ENCODE measurements at regions not wholly inside any gene's neighbourhood (a gene's known extent, or its start where the extent isn't known, plus 50 kb on each side); places are given as distances from the start of the nearest gene placed in this dataset.
"Not testable (repeated sequence)": the region's sequence is repeated elsewhere in the genome, so short reads cannot be mapped to it uniquely, and the experiment has no call there.

DNA sequence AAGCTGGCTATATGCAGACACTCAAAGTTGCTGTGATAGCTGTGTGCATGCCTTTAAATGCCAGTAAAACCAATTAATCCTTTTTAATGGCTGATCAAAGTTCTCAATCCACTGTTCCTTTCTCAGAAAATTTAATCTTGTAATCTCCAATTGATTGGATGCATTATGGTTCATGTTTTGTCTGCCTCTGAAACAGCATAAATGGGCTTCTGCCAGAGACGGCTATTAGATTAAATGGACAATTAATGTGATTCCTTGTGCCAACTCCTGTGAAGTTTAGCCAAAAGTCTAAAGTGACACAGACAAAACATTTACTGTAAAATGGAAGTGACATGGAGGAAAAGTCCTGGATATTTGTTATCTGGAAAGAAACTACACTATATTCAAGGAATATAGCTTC, 952.5 kb upstream of the FAT3 start:
- no peak overlapping the region for H3K27ac ChIP-seq (ENCODE audit: low read depth, low read length)
- no peak overlapping the region for H3K9ac ChIP-seq (ENCODE audit: low read length)
- H3K4me3 ChIP-seq (ENCODE audit: low read length): no peak overlapping the region
- H3K27me3 ChIP-seq (ENCODE audit: control insufficient read depth, insufficient read depth, low read length): no peaks in the 10 kb centered on the region
- no peaks in the 10 kb centered on the region for H3K4me1 ChIP-seq (ENCODE audit: control insufficient read depth, insufficient read depth, low read length)
- no peaks in the 10 kb centered on the region for H3K36me3 ChIP-seq (ENCODE audit: control insufficient read depth, insufficient read depth, low read length)

DNA sequence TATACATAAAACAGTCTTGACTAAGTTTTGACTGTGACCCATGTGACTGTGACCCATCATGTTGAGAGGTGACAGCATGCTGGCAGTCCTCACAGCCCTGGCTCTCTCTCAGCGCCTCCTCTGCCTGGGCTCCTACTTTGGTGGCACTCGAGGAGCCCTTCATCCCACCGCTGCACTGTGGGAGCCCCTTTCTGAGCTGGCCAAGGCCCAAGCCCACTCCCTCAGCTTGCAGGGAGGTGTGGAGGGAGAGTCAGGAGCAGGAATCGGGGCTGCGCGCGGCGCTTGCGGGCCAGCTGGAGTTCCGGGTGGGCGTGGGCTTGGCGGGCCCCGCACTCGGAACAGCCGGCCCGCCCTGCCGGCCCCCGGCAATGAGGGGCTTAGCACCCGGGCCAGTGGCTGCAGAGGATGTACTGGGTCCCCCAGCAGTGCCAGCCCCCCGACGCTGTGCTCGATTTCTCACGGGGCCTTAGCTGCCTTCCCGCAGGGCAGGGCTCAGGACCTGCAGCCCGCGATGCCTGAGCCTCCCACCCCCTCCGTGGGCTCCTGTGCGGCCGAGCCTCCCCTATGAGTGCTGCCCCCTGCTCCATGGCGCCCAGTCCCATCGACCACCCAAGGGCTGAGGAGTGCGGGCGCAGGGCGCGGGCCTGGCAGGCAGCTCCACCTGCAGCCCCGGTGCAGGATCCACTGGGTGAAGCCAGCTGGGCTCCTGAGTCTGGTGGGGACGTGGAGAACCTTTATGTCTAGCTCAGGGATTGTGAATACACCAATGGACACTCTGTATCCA, 955.9 kb upstream of the FAT3 start:
- not testable (repeated sequence) for H3K4me3 ChIP-seq (ENCODE audit: low read length); H3K4me1 ChIP-seq (ENCODE audit: control insufficient read depth, insufficient read depth, low read length); H3K9ac ChIP-seq (ENCODE audit: low read length); H3K36me3 ChIP-seq (ENCODE audit: control insufficient read depth, insufficient read depth, low read length); H3K27ac ChIP-seq (ENCODE audit: low read depth, low read length); H3K27me3 ChIP-seq (ENCODE audit: control insufficient read depth, insufficient read depth, low read length)

DNA sequence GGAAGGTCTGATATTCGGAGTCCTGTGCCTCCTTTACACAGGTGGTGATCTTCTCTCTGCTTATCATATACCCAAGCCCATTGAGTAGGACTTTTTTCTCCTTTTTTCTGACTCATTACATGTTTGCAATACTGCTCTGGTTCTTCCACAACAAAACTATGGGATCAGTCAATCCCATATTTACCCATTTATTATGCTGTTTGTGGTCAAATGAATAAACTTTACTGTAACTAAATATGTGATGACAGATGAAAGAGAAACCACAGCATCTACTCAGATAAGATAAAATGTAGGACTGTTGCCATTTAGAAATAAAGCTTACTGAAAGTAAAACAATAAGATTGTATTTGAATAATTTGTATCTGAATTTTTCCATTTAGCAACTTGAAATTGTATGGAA, 958.7 kb upstream of the FAT3 start:
- Histone ChIP-seq H3K4me3 (ENCODE audit: low read length) (no peak overlapping the region), H3K4me1 (ENCODE audit: control insufficient read depth, insufficient read depth, low read length) (no peaks in the 10 kb centered on the region)

DNA sequence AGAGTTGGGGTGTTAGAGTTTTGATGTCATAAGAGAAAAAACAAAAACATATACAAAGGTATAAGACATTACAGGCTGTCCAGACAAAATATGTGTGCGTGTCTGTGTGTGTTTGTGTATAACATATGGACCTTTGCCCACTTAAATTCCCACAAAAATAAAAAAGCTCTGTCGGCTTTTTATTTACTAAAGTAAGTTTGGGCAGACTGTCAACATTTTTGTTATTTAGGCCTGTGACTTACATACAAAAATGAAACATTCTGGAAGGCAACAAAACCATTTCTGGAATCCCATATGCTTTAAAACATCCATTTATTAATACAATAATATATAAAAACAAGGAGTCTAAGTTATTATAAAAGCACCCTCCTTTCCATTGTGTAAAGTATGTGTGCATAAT, 960.1 kb upstream of the FAT3 start:
- H3K9ac ChIP-seq (ENCODE audit: low read length): no peak overlapping the region
- no peak overlapping the region for H3K4me3 ChIP-seq (ENCODE audit: low read length)
- no peaks in the 10 kb centered on the region for H3K27me3 ChIP-seq (ENCODE audit: control insufficient read depth, insufficient read depth, low read length)
- no peak overlapping the region for H3K27ac ChIP-seq (ENCODE audit: low read depth, low read length)
- no peaks in the 10 kb centered on the region for H3K36me3 ChIP-seq (ENCODE audit: control insufficient read depth, insufficient read depth, low read length)
- H3K4me1 ChIP-seq (ENCODE audit: control insufficient read depth, insufficient read depth, low read length): no peaks in the 10 kb centered on the region

More for the DNA sequence above, 958.7 kb upstream of the FAT3 start:
- Histone ChIP-seq H3K27me3 (ENCODE audit: control insufficient read depth, insufficient read depth, low read length) (no peaks in the 10 kb centered on the region), H3K36me3 (ENCODE audit: control insufficient read depth, insufficient read depth, low read length) (no peaks in the 10 kb centered on the region), H3K9ac (ENCODE audit: low read length) (no peak overlapping the region), H3K27ac (ENCODE audit: low read depth, low read length) (no peak overlapping the region)

DNA sequence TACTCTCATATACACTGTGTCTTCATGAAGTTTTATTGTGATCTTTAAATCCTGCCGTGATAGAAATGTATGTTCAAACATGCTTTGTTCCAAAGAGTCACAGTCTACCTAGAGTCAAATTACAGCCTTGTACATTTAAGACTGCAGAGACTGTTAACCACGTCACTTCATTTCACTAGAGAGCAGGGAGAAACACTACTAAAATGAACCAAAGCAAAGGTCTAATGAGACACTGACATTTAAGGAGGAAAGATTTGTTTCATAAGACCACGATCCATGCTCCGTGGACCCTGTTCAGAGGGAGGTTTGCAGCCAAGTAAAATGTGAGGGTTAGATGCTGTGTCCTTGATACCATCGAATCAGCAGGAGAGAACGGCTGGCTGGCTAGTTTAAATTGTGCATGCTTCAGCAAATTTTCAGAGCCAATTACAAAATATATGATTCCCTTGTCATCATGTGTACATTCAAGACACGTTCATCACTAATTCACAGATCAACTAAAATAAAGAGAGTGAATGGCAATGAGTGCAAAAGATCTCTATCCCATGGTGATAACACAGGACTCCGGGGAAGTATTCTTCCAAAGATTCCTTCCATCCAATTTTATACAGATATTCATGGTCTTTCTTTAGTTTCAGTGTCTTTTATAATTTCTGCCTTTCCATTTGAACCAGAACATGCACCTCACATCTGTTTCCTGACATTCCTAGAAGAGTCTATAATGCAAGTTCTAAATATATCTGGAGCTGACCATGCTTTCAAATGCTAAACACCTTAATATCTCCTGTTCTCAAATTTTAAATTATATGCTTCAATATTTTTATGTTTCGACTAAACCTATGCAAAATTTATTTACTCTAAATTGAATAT, 960.9 kb upstream of the FAT3 start:
- H3K27me3 ChIP-seq (ENCODE audit: control insufficient read depth, insufficient read depth, low read length): no peaks in the 10 kb centered on the region
- no peak overlapping the region for H3K9ac ChIP-seq (ENCODE audit: low read length)
- no peaks in the 10 kb centered on the region for H3K36me3 ChIP-seq (ENCODE audit: control insufficient read depth, insufficient read depth, low read length)
- no peak overlapping the region for H3K4me3 ChIP-seq (ENCODE audit: low read length)
- no peak overlapping the region for H3K27ac ChIP-seq (ENCODE audit: low read depth, low read length)
- no peaks in the 10 kb centered on the region for H3K4me1 ChIP-seq (ENCODE audit: control insufficient read depth, insufficient read depth, low read length)

DNA sequence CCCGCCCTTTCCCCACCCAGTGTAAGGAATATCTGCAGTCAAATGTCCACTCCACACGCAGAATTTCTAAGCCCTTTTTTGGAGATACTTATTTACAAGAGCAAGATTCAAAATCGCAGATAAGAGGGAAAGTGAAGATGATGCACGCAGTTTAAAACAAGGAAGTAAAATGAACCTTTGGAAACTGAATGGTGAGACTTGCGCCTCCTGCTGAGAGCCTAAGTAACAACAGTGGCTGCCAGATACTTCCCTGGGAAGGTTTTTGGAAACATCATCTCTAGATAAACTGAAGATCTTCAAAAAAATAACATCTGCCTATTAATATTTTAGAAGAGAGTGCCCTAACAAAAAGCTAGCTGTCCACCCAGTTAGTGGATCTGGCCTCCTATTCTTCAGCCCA, 963.1 kb upstream of the FAT3 start:
- Histone ChIP-seq H3K9ac (ENCODE audit: low read length) (no peak overlapping the region), H3K27ac (ENCODE audit: low read depth, low read length) (no peak overlapping the region), H3K36me3 (ENCODE audit: control insufficient read depth, insufficient read depth, low read length) (no peaks in the 10 kb centered on the region), H3K4me1 (ENCODE audit: control insufficient read depth, insufficient read depth, low read length) (no peaks in the 10 kb centered on the region), H3K4me3 (ENCODE audit: low read length) (no peak overlapping the region), H3K27me3 (ENCODE audit: control insufficient read depth, insufficient read depth, low read length) (no peaks in the 10 kb centered on the region)

DNA sequence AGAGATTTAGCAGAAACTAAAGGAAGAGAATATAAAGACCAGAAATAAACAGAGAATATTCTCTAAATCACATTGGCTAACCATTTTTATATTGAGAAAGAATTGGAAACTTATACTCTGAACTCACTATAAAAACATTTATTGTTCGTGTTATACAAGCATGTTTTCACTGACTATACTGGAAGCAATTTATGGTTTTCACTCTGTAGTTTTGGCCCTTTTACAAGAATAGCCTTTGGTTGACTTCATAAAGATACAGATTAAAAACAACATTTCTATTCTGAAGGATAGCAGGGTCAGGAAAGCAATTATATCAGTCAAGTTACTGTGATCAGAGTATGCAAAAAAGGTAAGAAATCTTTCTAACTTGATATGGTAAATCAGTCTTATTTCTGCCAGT, 965.7 kb upstream of the FAT3 start:
- Histone ChIP-seq H3K36me3 (ENCODE audit: control insufficient read depth, insufficient read depth, low read length) (no peaks in the 10 kb centered on the region), H3K4me3 (ENCODE audit: low read length) (no peak overlapping the region), H3K4me1 (ENCODE audit: control insufficient read depth, insufficient read depth, low read length) (no peaks in the 10 kb centered on the region), H3K9ac (ENCODE audit: low read length) (no peak overlapping the region), H3K27ac (ENCODE audit: low read depth, low read length) (no peak overlapping the region), H3K27me3 (ENCODE audit: control insufficient read depth, insufficient read depth, low read length) (no peaks in the 10 kb centered on the region)

DNA sequence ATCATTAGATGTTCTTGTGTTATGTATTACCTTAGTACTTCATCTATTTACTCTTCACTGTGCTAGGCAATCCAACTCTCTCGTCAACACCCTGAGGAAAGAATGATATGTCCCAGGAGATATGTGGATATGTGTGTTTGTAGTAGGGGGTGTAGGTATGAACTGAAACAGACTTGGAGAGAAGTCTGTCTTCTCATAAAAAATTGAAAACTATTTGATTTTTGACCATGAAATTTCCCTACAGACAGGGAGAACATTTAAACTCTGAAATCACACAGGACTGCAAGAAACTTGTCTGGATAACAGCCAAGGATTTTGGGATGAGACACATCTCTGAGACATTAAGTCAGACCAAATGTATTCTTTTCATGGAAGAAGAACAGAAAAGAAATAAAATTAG, 967.0 kb upstream of the FAT3 start:
- no peaks in the 10 kb centered on the region for H3K36me3 ChIP-seq (ENCODE audit: control insufficient read depth, insufficient read depth, low read length)
- H3K4me3 ChIP-seq (ENCODE audit: low read length): no peak overlapping the region
- H3K27me3 ChIP-seq (ENCODE audit: control insufficient read depth, insufficient read depth, low read length): no peaks in the 10 kb centered on the region
- H3K27ac ChIP-seq (ENCODE audit: low read depth, low read length): no peak overlapping the region
- no peak overlapping the region for H3K9ac ChIP-seq (ENCODE audit: low read length)
- no peaks in the 10 kb centered on the region for H3K4me1 ChIP-seq (ENCODE audit: control insufficient read depth, insufficient read depth, low read length)

DNA sequence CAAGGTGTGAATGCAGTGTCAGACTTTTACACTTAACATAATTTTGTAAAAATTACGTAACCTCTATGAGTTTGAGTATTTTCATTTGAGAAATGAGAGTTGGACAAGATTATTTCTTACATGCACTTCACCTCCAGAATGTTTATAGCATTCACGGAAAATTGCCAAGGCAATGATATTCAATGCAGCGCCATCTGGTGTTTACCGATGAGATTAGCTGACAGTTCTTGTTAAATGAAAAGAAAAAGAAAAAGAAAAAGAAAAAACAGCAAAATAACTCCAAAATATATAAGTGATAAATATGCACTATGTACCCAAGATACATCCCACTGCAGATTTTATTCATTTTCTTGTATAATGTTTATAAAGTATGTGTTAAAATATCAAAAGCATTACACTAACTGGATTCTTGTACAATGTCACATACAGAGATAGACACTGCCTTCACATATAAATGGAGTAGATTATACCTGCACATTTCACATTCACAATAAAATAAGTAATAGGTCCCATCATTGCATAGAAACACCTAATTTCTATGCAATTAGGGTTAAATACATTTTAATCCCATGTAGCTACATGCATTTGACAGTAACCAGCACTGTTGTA, 976.3 kb upstream of the FAT3 start:
- H3K27me3 ChIP-seq (ENCODE audit: control insufficient read depth, insufficient read depth, low read length): no peaks in the 10 kb centered on the region
- H3K27ac ChIP-seq (ENCODE audit: low read depth, low read length): no peak overlapping the region
- H3K4me3 ChIP-seq (ENCODE audit: low read length): no peak overlapping the region
- no peak overlapping the region for H3K9ac ChIP-seq (ENCODE audit: low read length)
- no peaks in the 10 kb centered on the region for H3K36me3 ChIP-seq (ENCODE audit: control insufficient read depth, insufficient read depth, low read length)
- no peaks in the 10 kb centered on the region for H3K4me1 ChIP-seq (ENCODE audit: control insufficient read depth, insufficient read depth, low read length)

DNA sequence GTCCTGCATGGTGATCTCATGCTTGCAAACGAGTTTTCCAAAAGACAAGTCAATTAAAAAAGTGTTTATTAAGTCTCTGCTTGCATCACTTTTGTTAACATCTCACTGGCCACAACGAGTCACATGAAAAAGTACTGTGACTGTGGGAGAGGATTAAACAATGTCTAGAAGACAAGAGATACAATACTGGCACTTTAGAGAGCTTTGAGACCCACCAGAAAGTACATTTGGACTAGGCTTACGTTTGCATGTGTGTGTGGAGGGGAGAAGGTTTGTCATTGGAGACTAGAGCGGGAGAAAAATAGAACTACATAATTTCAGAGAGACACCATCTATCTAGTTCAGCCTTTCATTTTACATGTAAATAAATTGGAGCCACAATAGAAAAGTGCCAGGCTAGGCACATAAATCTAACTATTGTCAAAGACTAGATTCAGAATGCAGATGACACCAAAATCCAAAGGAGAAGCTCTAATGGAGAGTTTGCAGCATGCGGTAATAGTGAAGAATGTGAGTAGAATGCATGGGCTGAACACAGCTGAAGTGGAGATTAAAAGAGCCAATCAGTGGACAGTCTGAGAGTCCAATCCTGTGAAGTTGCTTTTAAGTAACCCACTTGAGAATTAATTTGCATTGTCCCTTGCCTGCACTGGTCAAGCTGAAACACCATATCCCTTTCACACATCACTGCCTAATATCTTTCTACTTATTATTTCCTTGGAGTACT, 977.4 kb upstream of the FAT3 start:
- no peak overlapping the region for H3K27ac ChIP-seq (ENCODE audit: low read depth, low read length)
- no peaks in the 10 kb centered on the region for H3K4me1 ChIP-seq (ENCODE audit: control insufficient read depth, insufficient read depth, low read length)
- no peak overlapping the region for H3K4me3 ChIP-seq (ENCODE audit: low read length)
- H3K36me3 ChIP-seq (ENCODE audit: control insufficient read depth, insufficient read depth, low read length): no peaks in the 10 kb centered on the region
- H3K27me3 ChIP-seq (ENCODE audit: control insufficient read depth, insufficient read depth, low read length): no peaks in the 10 kb centered on the region
- no peak overlapping the region for H3K9ac ChIP-seq (ENCODE audit: low read length)

DNA sequence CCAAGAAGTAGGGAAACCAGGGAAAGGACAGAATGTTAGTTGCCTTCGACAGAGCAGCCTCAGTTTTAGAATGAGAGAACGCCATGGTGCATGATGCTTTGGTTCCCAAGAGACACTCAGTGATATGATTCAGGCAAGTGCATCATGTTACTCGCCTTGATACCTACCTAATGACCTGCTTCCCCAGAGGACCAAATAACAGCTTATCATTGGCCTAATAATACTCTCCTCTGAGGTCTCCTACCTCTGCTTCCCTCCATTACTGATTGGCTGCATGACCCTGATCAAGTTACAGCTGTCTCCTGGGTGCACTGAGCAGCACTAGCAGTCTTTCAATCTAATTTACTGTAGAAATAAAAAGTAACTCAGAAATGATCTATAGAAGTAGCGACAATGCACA, 979.7 kb upstream of the FAT3 start:
- Histone ChIP-seq H3K27ac (ENCODE audit: low read depth, low read length) (no peak overlapping the region), H3K27me3 (ENCODE audit: control insufficient read depth, insufficient read depth, low read length) (no peaks in the 10 kb centered on the region), H3K9ac (ENCODE audit: low read length) (no peak overlapping the region), H3K4me3 (ENCODE audit: low read length) (no peak overlapping the region), H3K36me3 (ENCODE audit: control insufficient read depth, insufficient read depth, low read length) (no peaks in the 10 kb centered on the region), H3K4me1 (ENCODE audit: control insufficient read depth, insufficient read depth, low read length) (no peaks in the 10 kb centered on the region)

DNA sequence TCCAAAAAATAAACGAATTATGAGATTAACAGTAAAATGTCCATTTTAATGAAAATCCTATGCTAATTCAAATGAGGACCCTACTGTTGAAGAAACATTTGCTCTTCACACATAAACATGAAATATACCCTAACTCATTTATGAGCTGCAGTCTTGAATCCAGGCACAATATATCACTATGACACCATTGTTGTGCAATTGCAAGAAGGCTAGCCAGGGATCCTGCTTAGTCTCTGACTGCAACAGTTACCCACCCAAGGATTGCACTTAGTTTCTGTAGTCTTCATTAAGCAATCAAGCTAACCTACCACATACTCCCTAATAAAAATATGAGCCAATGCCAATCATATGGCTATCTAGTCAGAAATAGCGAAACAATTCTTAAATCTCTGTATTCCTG, 981.0 kb upstream of the FAT3 start:
- no peak overlapping the region for H3K9ac ChIP-seq (ENCODE audit: low read length)
- no peak overlapping the region for H3K27ac ChIP-seq (ENCODE audit: low read depth, low read length)
- no peaks in the 10 kb centered on the region for H3K4me1 ChIP-seq (ENCODE audit: control insufficient read depth, insufficient read depth, low read length)
- H3K27me3 ChIP-seq (ENCODE audit: control insufficient read depth, insufficient read depth, low read length): no peaks in the 10 kb centered on the region
- H3K36me3 ChIP-seq (ENCODE audit: control insufficient read depth, insufficient read depth, low read length): no peaks in the 10 kb centered on the region
- no peak overlapping the region for H3K4me3 ChIP-seq (ENCODE audit: low read length)

Measured in rectal smooth muscle tissue (tissue), 1 donor.